AG10803 (cell line): ENCODE measurements at regions not wholly inside any gene's neighbourhood (a gene's known extent, or its start where the extent isn't known, plus 50 kb on each side); places are given as distances from the start of the nearest gene placed in this dataset.

Experiments used
- DNase-seq: peaks from one replicate; pipeline ENCODE4 v3.0.0; 2010; ENCODE audit warnings: low read depth
- H3K4me3 ChIP-seq: 2 replicates; pipeline ENCODE4 v1.5.1; 2011; ENCODE audit warnings: mild to moderate bottlenecking, low read length, control low read depth
- TF ChIP-seq, protein P1 (sequence below): conservative IDR thresholded peaks from 2 replicates; pipeline ENCODE4 v1.5.1; 2011; ENCODE audit warnings: mild to moderate bottlenecking, low read length, control low read depth, inconsistent platforms

DNA sequence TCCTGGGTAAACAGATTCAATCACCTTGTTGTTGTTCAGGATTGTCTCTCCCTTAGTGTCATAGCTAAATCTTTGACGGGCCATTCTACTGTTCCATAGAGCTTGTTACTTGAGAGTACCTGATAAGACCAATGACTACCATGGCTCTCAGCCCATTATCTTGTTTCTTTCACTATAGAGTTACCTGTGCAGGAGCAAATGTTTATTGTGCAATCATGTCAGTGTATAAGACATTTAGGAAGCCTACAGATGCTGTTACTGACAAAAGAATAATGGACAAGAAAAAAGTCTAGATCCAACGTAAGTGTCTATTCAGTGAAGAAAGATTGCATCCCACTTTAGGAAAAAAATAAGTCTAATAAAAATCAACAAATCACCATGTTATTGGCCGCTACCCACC, 1041.7 kb upstream of the AUTS2 start:
- TF ChIP-seq, protein P1, sequence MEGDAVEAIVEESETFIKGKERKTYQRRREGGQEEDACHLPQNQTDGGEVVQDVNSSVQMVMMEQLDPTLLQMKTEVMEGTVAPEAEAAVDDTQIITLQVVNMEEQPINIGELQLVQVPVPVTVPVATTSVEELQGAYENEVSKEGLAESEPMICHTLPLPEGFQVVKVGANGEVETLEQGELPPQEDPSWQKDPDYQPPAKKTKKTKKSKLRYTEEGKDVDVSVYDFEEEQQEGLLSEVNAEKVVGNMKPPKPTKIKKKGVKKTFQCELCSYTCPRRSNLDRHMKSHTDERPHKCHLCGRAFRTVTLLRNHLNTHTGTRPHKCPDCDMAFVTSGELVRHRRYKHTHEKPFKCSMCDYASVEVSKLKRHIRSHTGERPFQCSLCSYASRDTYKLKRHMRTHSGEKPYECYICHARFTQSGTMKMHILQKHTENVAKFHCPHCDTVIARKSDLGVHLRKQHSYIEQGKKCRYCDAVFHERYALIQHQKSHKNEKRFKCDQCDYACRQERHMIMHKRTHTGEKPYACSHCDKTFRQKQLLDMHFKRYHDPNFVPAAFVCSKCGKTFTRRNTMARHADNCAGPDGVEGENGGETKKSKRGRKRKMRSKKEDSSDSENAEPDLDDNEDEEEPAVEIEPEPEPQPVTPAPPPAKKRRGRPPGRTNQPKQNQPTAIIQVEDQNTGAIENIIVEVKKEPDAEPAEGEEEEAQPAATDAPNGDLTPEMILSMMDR: no peak
- DNase-seq: no peak
- H3K4me3 ChIP-seq: no peak overlapping the region

- TF ChIP-seq, protein P1: no peak
Observed at GRCh38 chr7:68559518-68559917, 1038.8 kb upstream of the AUTS2 start.

DNA sequence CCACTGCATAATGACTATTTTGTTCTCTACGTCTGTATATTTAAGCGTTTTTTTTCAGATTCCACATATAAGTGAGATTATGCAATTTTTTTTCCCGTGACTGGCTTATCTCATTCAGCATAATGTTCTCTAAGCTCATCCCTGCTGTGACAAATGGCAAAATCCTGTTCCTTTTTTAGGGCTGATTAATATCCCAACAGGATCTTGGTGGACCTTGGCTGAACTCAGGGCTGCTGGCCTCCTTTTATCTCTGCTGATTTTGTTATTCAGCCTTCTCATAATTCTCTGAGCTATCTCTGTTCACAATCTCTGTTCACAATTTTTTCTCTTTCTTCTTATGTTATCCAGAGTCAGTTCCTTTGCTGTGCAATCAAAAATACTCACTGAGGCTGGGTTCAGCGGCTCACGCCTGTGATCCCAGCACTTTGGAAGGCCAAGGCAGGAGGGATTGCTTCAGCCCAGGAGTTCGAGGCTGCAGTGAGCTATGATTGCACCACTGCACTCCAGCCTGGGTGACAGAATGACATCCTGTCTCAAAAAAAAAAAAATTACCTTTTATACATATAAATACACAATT, 1035.9 kb upstream of the AUTS2 start:
- TF ChIP-seq, protein P1: no peak
- H3K4me3 ChIP-seq: no peak overlapping the region
- no peak for DNase-seq

More at GRCh38 chr7:68559518-68559917, 1038.8 kb upstream of the AUTS2 start:
- DNase-seq: no peak
- no peak overlapping the region for H3K4me3 ChIP-seq

GRCh38 chr7:68564306-68565135, 1033.8 kb upstream of the AUTS2 start:
- no peak overlapping the region for H3K4me3 ChIP-seq
- TF ChIP-seq, protein P1: no peak
- DNase-seq: no peak

DNA sequence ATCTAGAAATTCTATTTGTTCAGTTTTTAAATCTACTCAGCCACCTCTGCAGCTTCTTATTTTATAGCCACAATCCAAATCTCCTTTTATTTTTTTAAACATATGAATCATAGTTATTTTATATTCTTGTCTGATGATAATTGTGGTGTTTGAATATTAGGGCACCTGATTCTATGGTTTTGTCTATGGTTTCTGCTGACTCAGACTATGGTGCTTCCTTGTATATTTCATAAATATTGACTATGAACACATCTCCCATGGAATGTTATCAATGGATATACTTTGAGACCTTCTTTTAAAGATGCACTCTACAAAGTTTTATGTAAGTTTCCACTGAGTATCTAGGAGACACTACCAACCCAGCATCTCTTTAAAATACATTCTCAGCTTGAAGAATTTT, 1027.0 kb upstream of the AUTS2 start:
- DNase-seq: no peak
- H3K4me3 ChIP-seq: no peak overlapping the region
- TF ChIP-seq, protein P1: no peak

- no peak overlapping the region for H3K4me3 ChIP-seq
- no peak for DNase-seq
- TF ChIP-seq, protein P1: no peak
Observed at GRCh38 chr7:68573271-68574005, 1024.8 kb upstream of the AUTS2 start.
